AG04449 (cell line): ENCODE measurements at regions not wholly inside any gene's neighbourhood (a gene's known extent, or its start where the extent isn't known, plus 50 kb on each side); places are given as distances from the start of the nearest gene placed in this dataset.

Experiments
- CTCF ChIA-PET: fragments of 350-600 bp; formaldehyde crosslinking; extraction: SDS; loops from one replicate; lab custom pipeline; 2021; ENCODE audit warnings: antibody characterized with exemption; lab: Yijun Ruan, JAX
- POLR2A ChIA-PET: fragments of 400-600, 350-600 bp; formaldehyde crosslinking; extraction: SDS; loops from one replicate; lab custom pipeline; 2020; ENCODE audit warnings: antibody characterized with exemption, inconsistent platforms; lab: Yijun Ruan, JAX
- DNase-seq: peaks from one replicate; pipeline ENCODE4 v3.0.0-alpha.2; 2010; ENCODE audit warnings: low read depth, low spot score
- H3K4me3 ChIP-seq: 2 replicates; pipeline ENCODE4 v1.5.1; 2011; ENCODE audit warnings: low read depth, mild to moderate bottlenecking, control low read depth, low read length
- TF ChIP-seq, protein P1 (sequence below): IDR thresholded peaks from one replicate; pipeline ENCODE4 v1.5.1; 2011; ENCODE audit warnings: mild to moderate bottlenecking, moderate library complexity, low read length, control low read depth, inconsistent platforms; ENCODE audit not compliant: insufficient read depth; ENCODE audit errors: missing control alignments

DNA sequence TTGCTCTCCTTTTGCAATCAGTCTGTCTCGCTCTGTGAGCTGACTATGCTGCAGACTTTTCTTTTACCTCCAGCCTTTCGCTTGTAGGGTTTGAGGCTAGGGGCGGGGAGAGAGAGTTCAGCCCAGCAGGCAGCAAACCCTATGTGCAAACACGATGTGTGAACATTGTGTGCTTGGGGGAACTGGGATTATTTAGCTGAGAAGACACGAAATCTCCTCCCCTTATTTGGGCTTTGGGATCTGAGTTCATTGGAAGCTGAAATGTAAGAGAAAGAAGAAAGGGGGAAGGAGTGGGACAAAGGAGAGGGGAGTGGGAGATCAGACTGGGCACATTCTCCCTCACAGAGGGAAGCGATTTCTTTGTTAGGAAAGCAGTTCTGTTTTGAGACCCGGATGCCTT lies 189.6 kb upstream of the TNP1 start:
- CTCF ChIA-PET: interaction anchor here (0.8 kb wide), 1 partner anchor 9 kb away, joined by 3 read pairs; no protein-coding TSS in a partner anchor
- DNase-seq: no peak
- POLR2A ChIA-PET: no interaction called here
- TF ChIP-seq, protein P1, sequence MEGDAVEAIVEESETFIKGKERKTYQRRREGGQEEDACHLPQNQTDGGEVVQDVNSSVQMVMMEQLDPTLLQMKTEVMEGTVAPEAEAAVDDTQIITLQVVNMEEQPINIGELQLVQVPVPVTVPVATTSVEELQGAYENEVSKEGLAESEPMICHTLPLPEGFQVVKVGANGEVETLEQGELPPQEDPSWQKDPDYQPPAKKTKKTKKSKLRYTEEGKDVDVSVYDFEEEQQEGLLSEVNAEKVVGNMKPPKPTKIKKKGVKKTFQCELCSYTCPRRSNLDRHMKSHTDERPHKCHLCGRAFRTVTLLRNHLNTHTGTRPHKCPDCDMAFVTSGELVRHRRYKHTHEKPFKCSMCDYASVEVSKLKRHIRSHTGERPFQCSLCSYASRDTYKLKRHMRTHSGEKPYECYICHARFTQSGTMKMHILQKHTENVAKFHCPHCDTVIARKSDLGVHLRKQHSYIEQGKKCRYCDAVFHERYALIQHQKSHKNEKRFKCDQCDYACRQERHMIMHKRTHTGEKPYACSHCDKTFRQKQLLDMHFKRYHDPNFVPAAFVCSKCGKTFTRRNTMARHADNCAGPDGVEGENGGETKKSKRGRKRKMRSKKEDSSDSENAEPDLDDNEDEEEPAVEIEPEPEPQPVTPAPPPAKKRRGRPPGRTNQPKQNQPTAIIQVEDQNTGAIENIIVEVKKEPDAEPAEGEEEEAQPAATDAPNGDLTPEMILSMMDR: no peak
- H3K4me3 ChIP-seq: no peak overlapping the region

DNA sequence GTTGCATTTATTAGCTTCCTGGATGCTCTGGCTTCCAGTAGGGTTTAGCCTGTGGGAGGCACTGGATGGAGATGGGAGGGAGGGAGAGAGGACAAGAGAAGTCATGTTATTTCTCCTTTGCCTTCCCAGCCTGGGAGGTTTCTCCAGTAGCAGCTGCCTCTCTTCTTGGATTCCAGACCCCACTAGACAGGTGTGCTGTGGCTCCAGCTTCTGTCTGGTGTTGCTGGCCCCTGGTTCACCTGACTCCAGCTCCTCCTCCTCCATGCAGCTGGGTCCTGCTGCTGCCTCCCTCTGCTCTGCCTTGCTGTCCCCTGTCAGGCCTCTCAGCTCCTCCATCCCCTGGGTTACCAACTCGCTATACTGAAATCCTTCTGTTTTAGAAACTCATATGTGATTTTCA lies 188.9 kb upstream of the TNP1 start:
- CTCF ChIA-PET: interaction anchor here (0.8 to 1.1 kb wide), 2 partner anchors 8 to 57 kb away, joined by 3 read pairs; no protein-coding TSS in a partner anchor
- H3K4me3 ChIP-seq: no peak overlapping the region
- POLR2A ChIA-PET: no interaction called here
- no peak for DNase-seq
- TF ChIP-seq, protein P1: no peak

DNA sequence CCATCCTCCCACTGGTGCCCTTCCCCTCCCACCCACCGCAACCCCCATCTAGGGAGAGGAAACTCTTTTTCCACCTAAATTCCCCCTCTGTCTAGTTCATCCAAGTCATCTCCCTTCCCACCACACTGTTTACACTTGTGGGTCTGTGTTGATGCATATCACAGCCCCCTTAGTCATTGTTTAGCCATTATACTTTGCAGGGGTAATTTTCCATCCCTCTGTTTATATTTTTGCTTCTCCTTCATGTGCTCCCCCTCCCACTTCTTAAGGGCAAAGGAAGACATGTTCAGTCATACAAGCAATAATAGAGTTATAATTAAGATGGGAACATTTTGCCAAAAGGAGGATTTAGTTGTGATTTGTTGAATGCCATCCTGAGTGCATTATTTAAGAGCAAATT lies 187.8 kb upstream of the TNP1 start:
- CTCF ChIA-PET: interaction anchor here (1.1 kb wide), 1 partner anchor 58 kb away, joined by 3 read pairs; no protein-coding TSS in a partner anchor
- DNase-seq: no peak
- TF ChIP-seq, protein P1: no peak
- POLR2A ChIA-PET: no interaction called here
- H3K4me3 ChIP-seq: no peak overlapping the region

DNA sequence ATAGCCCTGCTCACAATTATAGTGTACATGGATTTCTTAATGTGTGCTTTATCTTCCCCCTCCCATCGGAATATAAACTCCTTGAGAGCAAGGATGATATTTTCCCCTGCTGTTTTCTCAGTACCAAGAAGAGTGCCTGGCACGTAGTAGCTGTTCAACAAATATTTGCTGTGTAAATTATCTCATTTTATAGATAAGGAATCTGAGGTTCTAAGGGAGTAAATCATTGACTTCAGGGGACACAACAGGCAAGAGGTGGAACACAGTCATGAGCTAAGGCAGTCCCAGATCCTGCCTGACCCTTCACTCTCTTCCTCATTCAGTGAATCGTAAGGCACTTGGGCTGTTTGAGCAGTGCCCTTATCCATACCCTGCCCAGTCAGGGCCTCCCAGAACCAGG lies 187.3 kb upstream of the TNP1 start:
- H3K4me3 ChIP-seq: no peak overlapping the region
- ChIA-PET CTCF (no interaction called here), POLR2A (no interaction called here)
- TF ChIP-seq, protein P1: no peak
- DNase-seq: no peak

DNA sequence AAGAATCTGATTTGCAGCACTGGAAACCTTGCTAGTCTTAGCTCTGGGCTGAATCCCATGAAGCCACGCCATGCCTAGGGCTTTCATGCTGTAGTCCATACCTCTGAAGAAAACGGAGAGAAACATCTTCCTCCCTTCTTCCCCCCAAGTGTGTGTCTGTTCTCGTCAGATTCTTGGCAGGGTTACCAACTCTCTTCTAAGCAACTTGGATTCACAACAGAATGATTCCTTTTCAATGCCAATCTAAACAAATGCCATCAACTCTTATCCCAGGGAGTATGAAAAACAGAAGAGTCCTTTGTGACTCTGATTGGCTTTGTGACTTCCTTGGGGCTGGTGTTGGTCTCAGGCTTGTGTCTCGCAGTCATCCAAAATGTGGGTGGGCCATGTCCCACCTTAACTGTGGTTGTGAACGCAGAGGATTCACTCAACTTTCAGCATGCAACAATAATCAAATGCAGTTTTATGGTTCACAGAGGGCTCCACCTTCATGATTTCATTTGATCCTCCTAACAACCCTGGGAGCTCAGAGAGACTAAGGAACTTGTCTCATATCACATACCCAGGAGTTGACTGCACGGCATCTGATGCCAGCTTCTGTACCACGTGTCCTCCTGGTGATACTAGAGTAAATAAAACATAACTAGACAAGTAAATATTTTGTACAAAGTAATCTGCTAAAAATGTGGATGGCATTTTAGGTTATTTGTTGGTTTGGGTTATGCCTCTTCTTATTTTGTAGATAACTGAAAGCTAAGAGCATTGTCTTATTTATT lies 186.0 kb upstream of the TNP1 start:
- no peak for DNase-seq
- CTCF ChIA-PET: interaction anchor here (0.6 kb wide), 1 partner anchor 15 kb away, joined by 3 read pairs; no protein-coding TSS in a partner anchor
- POLR2A ChIA-PET: no interaction called here
- no peak overlapping the region for H3K4me3 ChIP-seq
- TF ChIP-seq, protein P1: no peak

DNA sequence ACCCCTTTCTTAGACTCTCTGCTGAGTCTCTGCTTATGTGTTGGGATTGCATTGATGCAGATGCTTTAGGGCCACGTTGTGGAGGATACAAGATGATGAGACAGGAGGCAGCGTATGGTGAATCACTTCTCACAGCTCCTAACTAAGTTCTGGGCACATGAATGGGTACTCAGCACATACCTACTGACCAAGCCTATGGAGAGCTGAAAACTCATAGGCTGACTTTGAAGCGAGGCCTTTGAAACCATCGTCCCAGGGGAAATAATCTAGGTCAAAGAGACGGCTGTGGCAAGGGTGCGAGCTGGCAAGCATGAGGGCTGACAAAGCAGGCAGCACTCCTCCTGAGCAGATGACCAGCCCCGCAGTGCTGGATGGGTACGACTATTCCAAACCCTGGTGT lies 180.2 kb upstream of the TNP1 start:
- no peak for DNase-seq
- TF ChIP-seq, protein P1: no peak
- POLR2A ChIA-PET: interaction anchor here (0.9 kb wide), 1 partner anchor 12 kb away, joined by 4 read pairs; no protein-coding TSS in a partner anchor
- CTCF ChIA-PET: interaction anchor here (1.6 kb wide), 1 partner anchor 24 kb away, joined by 4 read pairs; no protein-coding TSS in a partner anchor
- H3K4me3 ChIP-seq: no peak overlapping the region
